D721Med (cell line): ENCODE measurements at regions not wholly inside any gene's neighbourhood (a gene's known extent, or its start where the extent isn't known, plus 50 kb on each side); places are given as distances from the start of the nearest gene placed in this dataset.

Experiments
- DNase-seq: peaks from one replicate; pipeline ENCODE4 v3.0.0; 2011; ENCODE audit warnings: low spot score; ENCODE audit not compliant: insufficient read length
- FAIRE-seq: peaks from 2 replicates; lab custom pipeline; 2011; peaks lifted over from hg19 to GRCh38; lab: Jason Lieb, UNC
- CTCF ChIP-seq: IDR thresholded peaks from 2 replicates; pipeline ENCODE4 v1.5.1; 2012; ENCODE audit warnings: mild to moderate bottlenecking, control low read depth; ENCODE audit not compliant: insufficient read depth; ENCODE audit errors: missing control alignments

GRCh38 chr1:204818998-204819397 is 51.7 kb upstream of the NFASC start:
- DNase-seq: no peak
- no peak for TF ChIP-seq CTCF
- FAIRE-seq: no peak

- TF ChIP-seq CTCF: no peak
- DNase-seq (no peak), FAIRE-seq (no peak)
Measured at GRCh38 chr1:204819495-204819894, 51.2 kb upstream of the NFASC start.
